GM23248 (cell line): ENCODE measurements at regions not wholly inside any gene's neighbourhood (a gene's known extent, or its start where the extent isn't known, plus 50 kb on each side); places are given as distances from the start of the nearest gene placed in this dataset.

Experiments
- DNase-seq: peaks from one replicate; pipeline ENCODE4 v3.0.0-alpha.2; 2015
- H2AFZ ChIP-seq: fragments of 200-600 bp; sonication (generic); 2 replicates; pipeline ENCODE4 v1.6.1; 2016; ENCODE audit warnings: antibody characterized with exemption
- H3F3A ChIP-seq: fragments of 200-600 bp; sonication (generic); 2 replicates; pipeline ENCODE4 v1.6.1; 2016; ENCODE audit warnings: mild to moderate bottlenecking, antibody characterized with exemption, mixed run types; ENCODE audit not compliant: insufficient read depth
- H3K27ac ChIP-seq: fragments of 200-600 bp; sonication (generic); 2 replicates; pipeline ENCODE4 v1.5.1; 2016; ENCODE audit warnings: mild to moderate bottlenecking
- H3K27me3 ChIP-seq: fragments of 200-600 bp; sonication (generic); replicated peaks from 2 replicates; pipeline ENCODE4 v1.6.1; 2016; ENCODE audit warnings: mild to moderate bottlenecking; ENCODE audit not compliant: insufficient read depth
- H3K36me3 ChIP-seq: fragments of 200-600 bp; sonication (generic); 2 replicates; pipeline ENCODE4 v1.6.1; 2016; ENCODE audit warnings: low read depth, mild to moderate bottlenecking
- H3K4me1 ChIP-seq: fragments of 200-600 bp; sonication (generic); 2 replicates; pipeline ENCODE4 v1.6.1; 2016; ENCODE audit warnings: mild to moderate bottlenecking; ENCODE audit not compliant: insufficient read depth
- H3K4me2 ChIP-seq: fragments of 200-600 bp; sonication (generic); one replicate; pipeline ENCODE4 v1.6.1; 2016; ENCODE audit warnings: mild to moderate bottlenecking; ENCODE audit not compliant: unreplicated experiment
- H3K4me3 ChIP-seq: fragments of 200-600 bp; sonication (generic); 2 replicates; pipeline ENCODE4 v1.5.1; 2016; ENCODE audit warnings: mild to moderate bottlenecking
- H3K79me2 ChIP-seq: fragments of 200-600 bp; sonication (generic); 2 replicates; pipeline ENCODE4 v1.6.1; 2016; ENCODE audit warnings: mild to moderate bottlenecking; ENCODE audit not compliant: insufficient read depth
- H3K9ac ChIP-seq: fragments of 200-600 bp; sonication (generic); 2 replicates; pipeline ENCODE4 v1.6.1; 2016; ENCODE audit warnings: mild to moderate bottlenecking
- H3K9me2 ChIP-seq: fragments of 200-600 bp; sonication (generic); 2 replicates; pipeline ENCODE4 v1.6.1; 2016; ENCODE audit warnings: mixed run types, mild to moderate bottlenecking, moderate library complexity; ENCODE audit not compliant: insufficient read depth
- H3K9me3 ChIP-seq: fragments of 200-600 bp; sonication (generic); one replicate; pipeline ENCODE4 v1.6.1; 2017; ENCODE audit warnings: low read depth
- H4K20me1 ChIP-seq: fragments of 200-600 bp; sonication (generic); 2 replicates; pipeline ENCODE4 v1.6.0; 2016; ENCODE audit not compliant: insufficient read depth
- EZH2 ChIP-seq: fragments of 200-600 bp; sonication (generic); IDR thresholded peaks from 2 replicates; pipeline ENCODE4 v1.6.1; 2018; ENCODE audit warnings: antibody characterized with exemption, mild to moderate bottlenecking; ENCODE audit not compliant: insufficient read depth, poor library complexity, severe bottlenecking
- EZH2phosphoT487 ChIP-seq: fragments of 200-600 bp; sonication (generic); IDR thresholded peaks from 2 replicates; pipeline ENCODE4 v1.6.1; 2018; ENCODE audit warnings: antibody characterized with exemption, moderate library complexity, mild to moderate bottlenecking, low read depth; ENCODE audit not compliant: insufficient read depth
- WGBS, 2 experiments: methylation state at CpG; one replicate each; pipeline ENCODE4 v1.1.6; 2015 to 2017; ENCODE audit warnings: low lambda C conversion rate in 2 of 2, low coverage in 1 of 2; ENCODE audit errors: missing lambda C conversion rate in 2 of 2; 5-methylcytosine and 5-hydroxymethylcytosine counted together
- in situ Hi-C: fragments of 300-500 bp; cut with MboI; formaldehyde crosslinking; loops from 2 replicates; pipeline ENCODE4 v1.15.0; 2020

DNA sequence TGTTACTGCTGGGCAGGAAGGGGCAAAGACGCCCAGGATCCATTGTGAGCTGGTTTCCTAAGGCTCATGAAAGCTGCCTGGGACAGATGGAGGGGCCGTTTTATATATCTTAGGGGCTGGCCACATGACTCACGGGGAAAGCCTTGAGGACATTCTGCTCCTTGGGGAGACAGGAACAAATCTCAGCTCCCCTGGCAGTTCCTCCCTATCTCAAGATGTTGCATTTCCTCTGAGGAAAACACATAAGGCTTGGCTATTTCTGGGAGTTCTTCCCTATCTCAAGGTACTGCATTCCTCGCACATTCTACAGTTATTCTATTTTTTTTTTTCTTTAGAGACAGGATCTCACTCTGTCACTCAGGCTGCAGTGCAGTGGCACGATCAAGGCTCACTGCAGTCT lies 804.6 kb upstream of the TENM3 start:
- in situ Hi-C loops: no loop called here
- TF ChIP-seq EZH2 (no peak), EZH2phosphoT487 (no peak)
- no peak overlapping the region for H2AFZ ChIP-seq
- DNase-seq: no peak
- H3K9me3 ChIP-seq: no peaks in the 10 kb centered on the region
- no peak overlapping the region for H3K4me3 ChIP-seq
- no peaks in the 10 kb centered on the region for H3F3A ChIP-seq
- H3K27ac ChIP-seq: no peak overlapping the region
- no peaks in the 10 kb centered on the region for H3K27me3 ChIP-seq
- no peak overlapping the region for H3K9ac ChIP-seq
- no peaks in the 10 kb centered on the region for H3K36me3 ChIP-seq
- H3K9me2 ChIP-seq: no peaks in the 10 kb centered on the region
- no peaks in the 10 kb centered on the region for H3K79me2 ChIP-seq
- 10% methylated on average over 5 of the region's 5 CpGs for WGBS, 2 experiments
- H3K4me1 ChIP-seq: no peaks in the 10 kb centered on the region
- no peak overlapping the region for H3K4me2 ChIP-seq
- H4K20me1 ChIP-seq: no peaks in the 10 kb centered on the region

DNA sequence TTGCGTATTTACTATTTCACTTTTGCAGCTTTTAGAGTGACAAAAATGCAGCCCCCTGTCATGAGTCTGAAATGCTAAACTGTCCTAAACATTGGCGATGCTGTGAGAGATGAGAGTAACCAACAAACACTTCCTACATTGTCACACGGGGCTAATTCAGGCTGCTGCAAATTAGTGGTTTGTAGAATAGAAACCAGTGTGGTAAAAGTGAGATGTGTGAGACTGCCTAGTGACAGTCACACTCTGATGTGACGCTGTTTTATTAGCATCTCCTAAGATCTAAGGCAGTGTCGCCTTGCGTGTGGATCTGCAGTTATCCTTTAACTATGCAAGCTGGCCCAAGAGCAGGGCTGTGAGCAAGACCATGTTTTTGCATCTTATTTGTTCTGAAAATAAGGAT lies 800.2 kb upstream of the TENM3 start:
- Histone ChIP-seq H3K27ac (no peak overlapping the region), H3K4me1 (no peaks in the 10 kb centered on the region), H3K4me3 (no peak overlapping the region), H3K4me2 (no peak overlapping the region), H3K79me2 (no peaks in the 10 kb centered on the region), H3K9me2 (no peaks in the 10 kb centered on the region), H3K9me3 (no peaks in the 10 kb centered on the region), H4K20me1 (no peaks in the 10 kb centered on the region), H2AFZ (no peak overlapping the region), H3F3A (no peaks in the 10 kb centered on the region), H3K36me3 (no peaks in the 10 kb centered on the region), H3K27me3 (no peaks in the 10 kb centered on the region), H3K9ac (no peak overlapping the region)
- 4 to 6% methylated on average over 6 of the region's 6 CpGs for WGBS, 2 experiments
- no peak for DNase-seq
- TF ChIP-seq EZH2 (no peak), EZH2phosphoT487 (no peak)
- in situ Hi-C loops: no loop called here

DNA sequence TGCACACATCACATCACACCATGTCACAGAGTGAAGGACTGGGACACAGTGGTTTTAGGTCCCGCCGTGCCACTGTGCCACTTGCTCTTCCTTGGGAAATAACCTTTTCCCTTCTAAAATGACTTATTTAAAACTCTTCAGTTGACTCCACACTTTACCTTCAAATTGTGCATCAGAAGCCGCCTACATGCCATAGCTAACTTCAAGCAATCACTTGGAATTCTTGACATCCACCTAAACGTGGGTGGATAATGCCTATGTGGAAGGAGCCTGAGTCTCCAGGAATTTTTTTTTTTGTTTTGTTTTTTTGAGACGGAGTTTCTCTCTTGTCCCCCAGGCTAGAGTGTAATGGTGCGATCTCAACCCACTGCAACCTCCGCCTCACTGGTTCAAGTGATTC lies 777.4 kb upstream of the TENM3 start:
- no peaks in the 10 kb centered on the region for H3K4me1 ChIP-seq
- in situ Hi-C loops: no loop called here

DNA sequence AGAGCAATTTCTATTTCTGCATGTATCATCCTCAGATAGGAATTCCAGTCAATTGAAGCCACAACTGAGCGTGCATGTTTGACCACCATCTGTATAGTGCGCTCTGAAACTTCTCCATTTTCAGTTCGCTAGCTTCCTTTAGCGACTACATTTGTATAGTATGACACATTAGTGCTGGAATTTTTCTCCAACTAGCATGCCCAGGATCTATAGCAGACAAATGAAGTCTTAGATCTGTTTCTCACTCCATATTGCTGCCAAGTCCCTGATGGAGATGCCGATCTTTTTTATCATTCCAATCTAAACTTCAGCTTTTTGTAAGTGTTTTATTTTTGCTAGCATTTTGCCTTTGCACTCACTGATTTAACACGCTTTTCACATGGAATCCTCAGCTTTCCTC lies 774.8 kb upstream of the TENM3 start:
- in situ Hi-C loops: no loop called here
- H3K27ac ChIP-seq: no peak overlapping the region
- H3K9me3 ChIP-seq: no peaks in the 10 kb centered on the region
- no peaks in the 10 kb centered on the region for H3K9me2 ChIP-seq
- H3K4me3 ChIP-seq: no peak overlapping the region
- no peak overlapping the region for H2AFZ ChIP-seq
- TF ChIP-seq EZH2phosphoT487: no peak
- no peak for TF ChIP-seq EZH2
- H3F3A ChIP-seq: no peaks in the 10 kb centered on the region
- H3K79me2 ChIP-seq: no peaks in the 10 kb centered on the region
- H3K27me3 ChIP-seq: no peaks in the 10 kb centered on the region
- 40% methylated on average over 6 of the region's 6 CpGs for WGBS, 2 experiments
- no peak overlapping the region for H3K4me2 ChIP-seq
- H4K20me1 ChIP-seq: no peaks in the 10 kb centered on the region
- H3K9ac ChIP-seq: no peak overlapping the region
- DNase-seq: no peak
- no peaks in the 10 kb centered on the region for H3K36me3 ChIP-seq
- H3K4me1 ChIP-seq: no peaks in the 10 kb centered on the region

More for the DNA sequence above, 777.4 kb upstream of the TENM3 start:
- Histone ChIP-seq H3F3A (no peaks in the 10 kb centered on the region), H3K4me2 (no peak overlapping the region), H3K9me2 (no peaks in the 10 kb centered on the region), H3K9me3 (no peaks in the 10 kb centered on the region), H3K9ac (no peak overlapping the region), H4K20me1 (no peaks in the 10 kb centered on the region), H3K4me3 (no peak overlapping the region), H3K27me3 (no peaks in the 10 kb centered on the region), H2AFZ (no peak overlapping the region), H3K27ac (no peak overlapping the region), H3K79me2 (no peaks in the 10 kb centered on the region), H3K36me3 (no peaks in the 10 kb centered on the region)
- DNase-seq: no peak
- 47 to 51% methylated on average over 6 to 7 of the region's 7 CpGs for WGBS, 2 experiments
- TF ChIP-seq EZH2phosphoT487 (no peak), EZH2 (no peak)

DNA sequence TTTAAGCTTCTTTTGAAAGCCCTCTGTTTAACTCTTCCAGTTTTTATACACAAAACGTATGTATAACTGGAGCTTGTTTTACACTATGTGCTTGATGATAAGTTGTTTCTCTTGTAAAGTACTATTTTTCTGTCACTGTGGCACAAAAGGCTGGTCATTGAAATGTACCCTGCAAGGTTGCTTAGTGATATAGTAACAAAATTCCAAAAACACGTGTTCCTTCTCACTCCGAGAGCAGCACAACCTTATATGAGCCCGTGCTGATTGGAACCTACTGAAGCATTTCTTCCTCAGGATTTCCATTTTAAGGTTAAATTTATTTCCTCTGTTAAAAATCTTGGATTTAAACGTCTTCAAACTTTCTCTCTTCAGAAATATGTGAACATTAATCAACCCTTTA lies 772.9 kb upstream of the TENM3 start:
- no peak overlapping the region for H3K27ac ChIP-seq
- H3K9me3 ChIP-seq: no peaks in the 10 kb centered on the region
- no peak for TF ChIP-seq EZH2phosphoT487
- no peaks in the 10 kb centered on the region for H4K20me1 ChIP-seq
- H3K4me2 ChIP-seq: no peak overlapping the region
- H3K27me3 ChIP-seq: no peaks in the 10 kb centered on the region
- no peaks in the 10 kb centered on the region for H3K79me2 ChIP-seq
- H3K4me3 ChIP-seq: no peak overlapping the region
- no peaks in the 10 kb centered on the region for H3F3A ChIP-seq
- no peaks in the 10 kb centered on the region for H3K9me2 ChIP-seq
- no peak overlapping the region for H3K9ac ChIP-seq
- DNase-seq: no peak
- H3K4me1 ChIP-seq: no peaks in the 10 kb centered on the region
- H3K36me3 ChIP-seq: no peaks in the 10 kb centered on the region
- WGBS, 2 experiments: 3% methylated on average over 5 of the region's 5 CpGs
- no peak overlapping the region for H2AFZ ChIP-seq
- in situ Hi-C loops: no loop called here
